ENCODE measurements at regions not wholly inside any gene's neighbourhood (a gene's known extent, or its start where the extent isn't known, plus 50 kb on each side); places are given as distances from the start of the nearest gene placed in this dataset.

GRCh38 chr6:118709859-118710350, 58.5 kb upstream of the CEP85L start:
- no peak overlapping the region for H3K9ac ChIP-seq (ENCODE audit: low read length)
- H3K4me3 ChIP-seq (ENCODE audit: low read length) = peak overlapping the region; percentile 70

GRCh38 chr6:118708744-118709143, 57.4 kb upstream of the CEP85L start:
- Histone ChIP-seq H3K27ac (ENCODE audit: low read length) (no peak overlapping the region), H2AFZ (ENCODE audit: low read depth, low read length) (peak overlapping the region; percentile 43; the same call in 1 of the 2 replicates), H4K20me1 (ENCODE audit: insufficient read depth, low read length) (no peaks in the 10 kb centered on the region), H3K27me3 (ENCODE audit: low read depth, low read length) (peaks cover 7% of the 10 kb centered on the region; the same call in 1 of the 2 replicates), H3K4me2 (ENCODE audit: low read length) (peak overlapping the region; percentile 81), H3K79me2 (ENCODE audit: low read length) (no peaks in the 10 kb centered on the region), H3K36me3 (replicated peaks; ENCODE audit: low read depth, low read length) (no peaks in the 10 kb centered on the region), H3K4me1 (ENCODE audit: low read length) (peaks cover 18% of the 10 kb centered on the region), H3K9me3 (ENCODE audit: insufficient read depth, low read length) (no peaks in the 10 kb centered on the region), H3K4me3 (ENCODE audit: low read length) (peak overlapping the region; percentile 70), H3K9ac (ENCODE audit: low read length) (peak overlapping the region; percentile 30)
- TF ChIP-seq CTCF (IDR thresholded peaks at IDR 0.05; ENCODE audit: low read depth, low read length) = no peak
- no peak for TF ChIP-seq EZH2phosphoT487 (IDR thresholded peaks at IDR 0.05; ENCODE audit: low read depth)

More at GRCh38 chr6:118709859-118710350, 58.5 kb upstream of the CEP85L start:
- Histone ChIP-seq H3K4me2 (ENCODE audit: low read length) (peak overlapping the region; percentile 81), H3K4me1 (ENCODE audit: low read length) (peaks cover 18% of the 10 kb centered on the region), H3K79me2 (ENCODE audit: low read length) (no peaks in the 10 kb centered on the region), H2AFZ (ENCODE audit: low read depth, low read length) (peak overlapping the region; percentile 70), H3K27me3 (ENCODE audit: low read depth, low read length) (peaks cover 7% of the 10 kb centered on the region; the same call in 1 of the 2 replicates), H3K27ac (ENCODE audit: low read length) (no peak overlapping the region), H3K9me3 (ENCODE audit: insufficient read depth, low read length) (no peaks in the 10 kb centered on the region), H3K36me3 (replicated peaks; ENCODE audit: low read depth, low read length) (no peaks in the 10 kb centered on the region), H4K20me1 (ENCODE audit: insufficient read depth, low read length) (no peaks in the 10 kb centered on the region)
- TF ChIP-seq EZH2phosphoT487 (IDR thresholded peaks at IDR 0.05; ENCODE audit: low read depth) = no peak
- TF ChIP-seq CTCF (IDR thresholded peaks at IDR 0.05; ENCODE audit: low read depth, low read length) = no peak

- no peak overlapping the region for H3K4me3 ChIP-seq (ENCODE audit: low read length)
- H3K79me2 ChIP-seq (ENCODE audit: low read length) = no peaks in the 10 kb centered on the region
- peaks cover 18% of the 10 kb centered on the region for H3K4me1 ChIP-seq (ENCODE audit: low read length)
- peaks cover 5% of the 10 kb centered on the region; the same call in 1 of the 2 replicates for H3K27me3 ChIP-seq (ENCODE audit: low read depth, low read length)
- no peak for TF ChIP-seq EZH2phosphoT487 (IDR thresholded peaks at IDR 0.05; ENCODE audit: low read depth)
- no peak for TF ChIP-seq CTCF (IDR thresholded peaks at IDR 0.05; ENCODE audit: low read depth, low read length)
- H3K9ac ChIP-seq (ENCODE audit: low read length) = no peak overlapping the region
- no peak overlapping the region for H3K27ac ChIP-seq (ENCODE audit: low read length)
- no peaks in the 10 kb centered on the region for H3K36me3 ChIP-seq (replicated peaks; ENCODE audit: low read depth, low read length)
- no peak overlapping the region for H3K4me2 ChIP-seq (ENCODE audit: low read length)
- no peaks in the 10 kb centered on the region for H3K9me3 ChIP-seq (ENCODE audit: insufficient read depth, low read length)
- H2AFZ ChIP-seq (ENCODE audit: low read depth, low read length) = no peak overlapping the region
- H4K20me1 ChIP-seq (ENCODE audit: insufficient read depth, low read length) = no peaks in the 10 kb centered on the region
These were observed 56.7 kb upstream of the CEP85L start for GRCh38 chr6:118708055-118708454.

- H3K9me3 ChIP-seq (ENCODE audit: insufficient read depth, low read length) = no peaks in the 10 kb centered on the region
- no peak overlapping the region for H3K4me3 ChIP-seq (ENCODE audit: low read length)
- H4K20me1 ChIP-seq (ENCODE audit: insufficient read depth, low read length) = no peaks in the 10 kb centered on the region
- no peaks in the 10 kb centered on the region for H3K79me2 ChIP-seq (ENCODE audit: low read length)
- H3K9ac ChIP-seq (ENCODE audit: low read length) = no peak overlapping the region
- H3K36me3 ChIP-seq (replicated peaks; ENCODE audit: low read depth, low read length) = no peaks in the 10 kb centered on the region
- TF ChIP-seq EZH2phosphoT487 (IDR thresholded peaks at IDR 0.05; ENCODE audit: low read depth) = no peak
- no peak for TF ChIP-seq CTCF (IDR thresholded peaks at IDR 0.05; ENCODE audit: low read depth, low read length)
- H3K4me2 ChIP-seq (ENCODE audit: low read length) = no peak overlapping the region
- no peak overlapping the region for H3K27ac ChIP-seq (ENCODE audit: low read length)
- H3K27me3 ChIP-seq (ENCODE audit: low read depth, low read length) = no peaks in the 10 kb centered on the region; the same call in 1 of the 2 replicates
- H2AFZ ChIP-seq (ENCODE audit: low read depth, low read length) = no peak overlapping the region
- H3K4me1 ChIP-seq (ENCODE audit: low read length) = peaks cover 18% of the 10 kb centered on the region
These were observed 55.3 kb upstream of the CEP85L start for GRCh38 chr6:118706702-118707101.

All from OCI-LY3 (cell line).